Fibroblast of pulmonary artery (primary cell): ENCODE measurements at regions not wholly inside any gene's neighbourhood (a gene's known extent, or its start where the extent isn't known, plus 50 kb on each side); places are given as distances from the start of the nearest gene placed in this dataset.
A peak's percentile ranks its signal among the peaks of the same experiment; 100 is the strongest.

Experiments used
- DNase-seq: peaks from one replicate; pipeline ENCODE4 v3.0.0-alpha.2; 2010; ENCODE audit warnings: low read depth
- H3K4me3 ChIP-seq: replicated peaks from 2 replicates; pipeline ENCODE4 v1.5.1; 2011; ENCODE audit warnings: low read depth, mild to moderate bottlenecking, control low read depth, low read length, moderate library complexity
- TF ChIP-seq, protein P1 (sequence below): IDR thresholded peaks from 2 replicates; pipeline ENCODE4 v1.5.1; 2011; ENCODE audit warnings: mild to moderate bottlenecking, control low read depth, low read length, inconsistent platforms; ENCODE audit errors: missing control alignments

DNA sequence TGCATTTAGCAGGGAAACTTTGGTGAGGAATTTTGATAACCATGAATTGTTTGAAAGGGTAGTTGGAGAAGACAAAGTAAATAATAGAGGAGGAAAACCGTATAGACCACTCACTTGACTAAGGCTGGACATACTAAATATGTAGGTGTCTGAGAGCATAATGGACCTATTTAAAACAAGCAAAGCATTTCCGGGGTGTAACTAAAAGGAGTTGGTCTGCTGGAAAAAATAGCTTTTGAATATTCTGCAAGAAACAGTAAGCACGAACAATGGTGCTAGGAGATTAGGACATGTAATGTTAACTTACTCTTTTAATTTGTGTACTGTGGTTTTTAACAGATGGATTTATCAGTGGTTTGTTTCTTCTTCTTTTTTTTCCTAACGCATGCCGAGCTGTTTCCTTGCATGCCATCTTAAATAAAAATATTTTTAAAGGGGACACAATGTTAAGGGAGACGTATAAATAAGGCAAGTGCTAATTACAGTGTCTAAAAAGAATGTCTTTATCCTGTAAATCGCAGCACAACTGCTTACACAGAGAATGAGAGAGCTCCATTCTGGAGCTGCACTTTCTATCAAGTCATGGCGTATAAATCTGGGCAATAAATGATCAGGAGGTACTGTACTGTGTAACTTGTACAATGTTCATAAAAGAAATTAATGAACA lies 492.1 kb downstream of the LMO4 start:
- TF ChIP-seq, protein P1, sequence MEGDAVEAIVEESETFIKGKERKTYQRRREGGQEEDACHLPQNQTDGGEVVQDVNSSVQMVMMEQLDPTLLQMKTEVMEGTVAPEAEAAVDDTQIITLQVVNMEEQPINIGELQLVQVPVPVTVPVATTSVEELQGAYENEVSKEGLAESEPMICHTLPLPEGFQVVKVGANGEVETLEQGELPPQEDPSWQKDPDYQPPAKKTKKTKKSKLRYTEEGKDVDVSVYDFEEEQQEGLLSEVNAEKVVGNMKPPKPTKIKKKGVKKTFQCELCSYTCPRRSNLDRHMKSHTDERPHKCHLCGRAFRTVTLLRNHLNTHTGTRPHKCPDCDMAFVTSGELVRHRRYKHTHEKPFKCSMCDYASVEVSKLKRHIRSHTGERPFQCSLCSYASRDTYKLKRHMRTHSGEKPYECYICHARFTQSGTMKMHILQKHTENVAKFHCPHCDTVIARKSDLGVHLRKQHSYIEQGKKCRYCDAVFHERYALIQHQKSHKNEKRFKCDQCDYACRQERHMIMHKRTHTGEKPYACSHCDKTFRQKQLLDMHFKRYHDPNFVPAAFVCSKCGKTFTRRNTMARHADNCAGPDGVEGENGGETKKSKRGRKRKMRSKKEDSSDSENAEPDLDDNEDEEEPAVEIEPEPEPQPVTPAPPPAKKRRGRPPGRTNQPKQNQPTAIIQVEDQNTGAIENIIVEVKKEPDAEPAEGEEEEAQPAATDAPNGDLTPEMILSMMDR: no peak
- H3K4me3 ChIP-seq: no peak overlapping the region
- DNase-seq: no peak

DNA sequence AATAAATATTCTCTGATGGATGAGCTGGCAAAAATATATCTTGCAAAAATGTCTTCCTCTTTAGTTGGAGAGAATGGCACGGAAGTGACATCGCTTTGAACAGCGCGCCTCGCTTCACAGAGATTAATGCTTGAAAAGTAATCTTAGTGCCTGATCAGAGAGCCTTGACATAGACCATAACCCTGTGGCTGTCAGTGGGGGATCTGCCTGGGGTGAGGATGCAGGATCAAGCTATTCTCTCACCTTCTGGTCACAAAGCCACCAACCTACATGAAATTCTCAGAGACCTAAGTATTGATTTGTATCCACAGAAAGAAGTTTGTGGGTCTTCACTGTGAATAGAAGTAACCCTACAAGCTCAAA lies 492.6 kb downstream of the LMO4 start:
- TF ChIP-seq, protein P1: no peak

DNA sequence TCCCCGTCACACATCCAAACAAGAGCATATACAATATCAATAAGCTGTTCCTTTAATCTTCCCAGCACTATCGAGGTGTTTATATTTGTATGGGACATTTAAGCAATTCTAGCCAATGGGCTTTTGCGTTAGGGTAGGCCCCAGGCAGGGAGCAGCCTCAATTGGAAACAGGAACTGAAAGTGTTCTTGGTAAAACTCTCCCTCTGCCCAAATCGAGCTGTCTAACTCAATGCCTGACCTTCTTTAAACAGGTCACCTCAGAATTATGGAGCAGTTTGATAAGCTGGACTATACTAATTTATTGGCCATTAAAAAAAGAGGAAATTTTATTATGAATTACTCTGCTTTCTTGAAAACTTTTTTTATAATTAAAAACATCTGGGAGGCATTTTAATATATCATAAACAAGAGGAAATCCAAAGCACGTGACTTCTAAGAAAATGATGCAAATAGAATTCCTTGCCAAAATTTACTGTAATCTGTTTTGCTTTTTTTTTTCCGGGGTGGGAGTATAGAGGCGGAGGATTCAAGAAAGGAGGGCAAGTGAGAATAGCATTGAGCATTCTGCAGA lies 498.1 kb downstream of the LMO4 start:
- peak; percentile 94 for DNase-seq
- TF ChIP-seq, protein P1: no peak
- H3K4me3 ChIP-seq: peak overlapping the region; percentile 31

More for the DNA sequence above, 492.6 kb downstream of the LMO4 start:
- no peak overlapping the region for H3K4me3 ChIP-seq
- DNase-seq: no peak

DNA sequence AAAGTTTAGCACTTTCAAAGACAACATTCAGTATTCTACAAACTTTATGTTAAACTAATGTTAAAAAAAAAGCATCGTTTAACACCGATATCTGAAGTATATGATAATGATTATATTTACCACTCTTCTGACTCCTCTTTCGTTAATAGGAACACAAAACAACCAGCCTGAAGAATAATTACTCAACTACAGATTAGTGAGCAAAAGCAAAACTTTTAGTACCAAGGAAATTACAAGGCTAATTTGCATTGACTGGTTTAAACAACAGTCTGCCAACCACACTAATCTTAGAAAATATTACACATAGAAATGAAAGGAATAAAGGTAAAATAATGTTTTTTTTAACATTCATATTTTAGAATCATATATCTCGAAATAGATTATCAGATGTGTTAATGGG lies 500.7 kb downstream of the LMO4 start:
- no peak overlapping the region for H3K4me3 ChIP-seq
- DNase-seq: no peak
- TF ChIP-seq, protein P1: no peak

DNA sequence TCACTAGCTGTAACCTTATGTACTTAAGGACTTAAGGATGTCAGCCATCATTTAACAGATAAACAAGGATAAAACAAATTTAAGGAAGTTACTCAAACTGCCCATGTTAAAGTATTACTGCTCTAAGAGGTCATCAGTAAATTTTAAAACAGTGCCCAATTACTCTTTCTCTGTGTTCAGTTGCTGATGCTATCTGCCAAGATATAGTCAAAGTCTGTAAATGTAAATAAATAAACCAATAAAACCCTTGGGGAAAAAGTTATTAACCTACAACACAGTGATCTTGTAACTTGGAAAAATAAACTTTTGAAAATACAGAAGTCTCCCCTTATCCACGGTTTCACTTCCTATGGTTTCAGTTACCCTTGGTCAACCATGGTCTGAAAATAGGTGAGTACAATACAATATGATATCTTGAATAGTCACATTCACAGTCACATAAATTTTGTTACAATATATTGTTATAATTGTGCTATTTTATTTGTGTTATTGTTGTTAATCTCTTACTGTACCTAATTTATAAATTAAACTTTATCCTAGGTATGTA lies 501.8 kb downstream of the LMO4 start:
- no peak for DNase-seq
- H3K4me3 ChIP-seq: no peak overlapping the region
- TF ChIP-seq, protein P1: no peak

DNA sequence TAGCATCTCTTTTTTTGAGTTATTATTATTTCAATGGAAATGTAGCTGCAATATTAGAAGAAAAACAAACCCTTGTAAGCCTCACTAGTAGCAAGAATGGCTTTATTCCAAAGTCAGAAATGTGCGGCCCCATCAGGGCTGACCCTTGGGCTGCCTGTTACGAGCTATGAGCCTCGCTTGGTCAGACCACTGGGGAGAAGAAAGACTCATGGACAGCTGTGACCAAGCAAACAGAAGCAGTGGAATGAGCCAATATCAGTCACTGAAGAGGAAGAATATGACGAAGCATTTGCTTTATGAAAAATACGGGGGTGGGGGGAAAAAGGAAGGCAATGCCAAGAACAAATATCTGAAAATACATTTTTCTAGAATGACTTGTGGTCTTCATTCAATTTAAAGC lies 504.5 kb downstream of the LMO4 start:
- no peak overlapping the region for H3K4me3 ChIP-seq
- TF ChIP-seq, protein P1: no peak
- DNase-seq: peak; percentile 81

DNA sequence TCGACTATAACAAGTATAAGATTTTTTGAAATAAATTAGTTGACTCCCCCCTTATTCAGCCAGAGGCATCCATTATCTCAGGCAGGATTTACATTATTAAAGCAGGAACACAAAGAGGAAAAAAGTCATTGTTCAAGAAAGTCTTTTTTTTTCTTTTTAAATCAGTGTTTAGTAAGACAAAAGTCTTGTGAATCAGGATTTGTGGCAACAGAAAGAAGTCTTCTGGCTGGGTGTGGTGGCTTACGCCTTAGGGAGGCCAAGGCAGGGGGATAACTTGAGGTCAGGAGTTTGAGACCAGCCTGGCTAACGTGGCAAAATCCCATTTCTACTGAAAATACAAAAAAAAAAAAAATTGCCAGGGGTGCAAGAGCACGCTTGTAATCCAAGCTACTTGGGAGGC lies 505.5 kb downstream of the LMO4 start:
- no peak for DNase-seq
- TF ChIP-seq, protein P1: no peak
- no peak overlapping the region for H3K4me3 ChIP-seq
